GM12872 (cell line): ENCODE measurements at regions not wholly inside any gene's neighbourhood (a gene's known extent, or its start where the extent isn't known, plus 50 kb on each side); places are given as distances from the start of the nearest gene placed in this dataset.

ENCODE experiments used
- CTCF ChIP-seq: IDR thresholded peaks from 3 replicates; pipeline ENCODE4 v1.5.1; 2011; ENCODE audit warnings: low read depth, mild to moderate bottlenecking, low read length, moderate library complexity; ENCODE audit not compliant: insufficient read depth

GRCh38 chr4:20386001-20386740 is 134.5 kb downstream of the SLIT2 start:
- no peak for TF ChIP-seq CTCF

- no peak for TF ChIP-seq CTCF
These were observed 135.2 kb downstream of the SLIT2 start for GRCh38 chr4:20386906-20387305.

- TF ChIP-seq CTCF, result no peak
These were observed 139.5 kb downstream of the SLIT2 start for GRCh38 chr4:20391198-20391597.

GRCh38 chr4:20391912-20392311 is 140.2 kb downstream of the SLIT2 start:
- no peak for TF ChIP-seq CTCF

GRCh38 chr4:20393486-20394100 is 141.9 kb downstream of the SLIT2 start:
- no peak for TF ChIP-seq CTCF

- no peak for TF ChIP-seq CTCF
These were observed 142.8 kb downstream of the SLIT2 start for GRCh38 chr4:20394512-20394911.

- TF ChIP-seq CTCF, result peak; percentile 71
These were observed 143.6 kb downstream of the SLIT2 start for GRCh38 chr4:20395160-20395773.
